CD14-positive monocyte (primary cell): ENCODE measurements at regions not wholly inside any gene's neighbourhood (a gene's known extent, or its start where the extent isn't known, plus 50 kb on each side); places are given as distances from the start of the nearest gene placed in this dataset.

Experiments
- DNase-seq, 3 donors: peaks; one replicate each; pipeline ENCODE4 v3.0.0-alpha.2; 2011 to 2022
- H2AFZ ChIP-seq: 2 replicates; pipeline ENCODE4 v1.6.0; 2012; ENCODE audit warnings: mild to moderate bottlenecking, low read depth, low read length, inconsistent platforms; ENCODE audit not compliant: insufficient read depth, poor library complexity, severe bottlenecking
- H3K27ac ChIP-seq, 2 donors: 1 replicate in 1 of 2; 2 replicates in 1 of 2; pipeline ENCODE4 v1.5.1; 2012 to 2013; ENCODE audit warnings: low read length in 2 of 2, control low read depth in 1 of 2, inconsistent platforms in 1 of 2, low read depth in 1 of 2, mild to moderate bottlenecking in 1 of 2
- H3K27me3 ChIP-seq, 2 donors: one replicate each; pipeline versions ENCODE4 v1.6.0 to v1.6.1; 2011 to 2013; ENCODE audit warnings: low read length in 2 of 2; ENCODE audit not compliant: control insufficient read depth in 2 of 2, insufficient read depth in 2 of 2
- H3K36me3 ChIP-seq, 2 donors: replicated peaks in 1 of 2; 1 replicate in 1 of 2; 2 replicates in 1 of 2; pipeline versions ENCODE4 v1.5.1 to v1.6.1; 2012 to 2013; ENCODE audit warnings: low read length in 2 of 2, control low read depth in 1 of 2, inconsistent platforms in 1 of 2, mild to moderate bottlenecking in 1 of 2; ENCODE audit not compliant: insufficient read depth in 2 of 2, control insufficient read depth in 1 of 2
- H3K4me1 ChIP-seq, 2 donors: 1 replicate in 1 of 2; 2 replicates in 1 of 2; pipeline versions ENCODE4 v1.5.1 to v1.6.1; 2012 to 2013; ENCODE audit warnings: low read length in 2 of 2, control low read depth in 1 of 2, inconsistent platforms in 1 of 2, mild to moderate bottlenecking in 1 of 2, moderate library complexity in 1 of 2; ENCODE audit not compliant: insufficient read depth in 2 of 2, control insufficient read depth in 1 of 2
- H3K4me2 ChIP-seq: replicated peaks from 2 replicates; pipeline ENCODE3; 2012; ENCODE audit warnings: low read length, moderate library complexity, mild to moderate bottlenecking; ENCODE audit not compliant: poor library complexity, severe bottlenecking; ENCODE audit errors: extremely low read depth
- H3K4me3 ChIP-seq, 3 experiments: fragments of 200-600 bp in 1 of 3; sonication (generic) in 1 of 3; replicated peaks in 1 of 3; 1 replicate in 2 of 3; 2 replicates in 1 of 3; pipeline ENCODE4 v1.5.1; 2011 to 2013; ENCODE audit warnings: low read length in 3 of 3, mild to moderate bottlenecking in 3 of 3, control low read depth in 2 of 3, low read depth in 2 of 3, inconsistent platforms in 1 of 3, moderate library complexity in 1 of 3
- H3K79me2 ChIP-seq: 2 replicates; pipeline ENCODE4 v1.6.0; 2012; ENCODE audit warnings: mild to moderate bottlenecking, control low read depth, inconsistent platforms, low read length, moderate library complexity; ENCODE audit not compliant: insufficient read depth
- H3K9ac ChIP-seq: 2 replicates; pipeline ENCODE4 v1.6.0; 2017; ENCODE audit warnings: low read length, mild to moderate bottlenecking; ENCODE audit not compliant: insufficient read depth, poor library complexity, severe bottlenecking
- H3K9me3 ChIP-seq, 2 donors: replicated peaks in 1 of 2; 1 replicate in 1 of 2; 2 replicates in 1 of 2; pipeline versions ENCODE4 v1.5.1 to v1.6.1; 2012 to 2013; ENCODE audit warnings: low read length in 2 of 2, control low read depth in 1 of 2; ENCODE audit not compliant: control insufficient read depth in 1 of 2, insufficient read depth in 1 of 2
- H4K20me1 ChIP-seq: 2 replicates; pipeline ENCODE4 v1.6.0; 2012; ENCODE audit warnings: mild to moderate bottlenecking, low read length, control low read depth, moderate library complexity; ENCODE audit not compliant: insufficient read depth
- H3K27ac Mint-ChIP-seq, 7 donors: one replicate each; pipeline ENCODE4 v1.8.0; 2020; ENCODE audit warnings: mild to moderate bottlenecking in 7 of 7, mixed read lengths in 7 of 7, moderate library complexity in 6 of 7, inconsistent platforms in 2 of 7
- H3K27me3 Mint-ChIP-seq, 3 donors: one replicate each; pipeline ENCODE4 v1.8.0; 2021 to 2022; ENCODE audit warnings: low read depth in 3 of 3, mild to moderate bottlenecking in 3 of 3, mixed read lengths in 3 of 3, moderate library complexity in 3 of 3, inconsistent platforms in 1 of 3
- H3K36me3 Mint-ChIP-seq, 2 donors: one replicate each; pipeline ENCODE4 v1.8.0; 2020; ENCODE audit warnings: mixed read lengths in 2 of 2, inconsistent platforms in 1 of 2, mild to moderate bottlenecking in 1 of 2
- H3K4me1 Mint-ChIP-seq: one replicate; pipeline ENCODE4 v1.8.0; 2020; ENCODE audit warnings: mild to moderate bottlenecking, mixed read lengths
- H3K4me3 Mint-ChIP-seq, 2 donors: one replicate each; pipeline ENCODE4 v1.8.0; 2020; ENCODE audit warnings: mild to moderate bottlenecking in 2 of 2, mixed read lengths in 2 of 2, moderate library complexity in 1 of 2
- H3K9me3 Mint-ChIP-seq, 7 donors: one replicate each; pipeline ENCODE4 v1.8.0; 2020 to 2022; ENCODE audit warnings: mixed read lengths in 7 of 7, mild to moderate bottlenecking in 6 of 7, moderate library complexity in 6 of 7, inconsistent platforms in 2 of 7
- CTCF ChIP-seq: fragments of 200-600 bp; IDR thresholded peaks from one replicate; pipeline ENCODE4 v1.8.0; 2022; ENCODE audit warnings: antibody characterized with exemption, mild to moderate bottlenecking
- WGBS: methylation state at CpG from one replicate; pipeline ENCODE4 v1.1.5; 2013; ENCODE audit warnings: missing lambda C conversion rate; ENCODE audit not compliant: insufficient coverage; 5-methylcytosine and 5-hydroxymethylcytosine counted together
- intact Hi-C, 2 donors: fragments of 100-400 bp; cut with micrococcal nuclease; formaldehyde crosslinking; loops; one replicate each; pipeline versions ENCODE4 v1.15.0 to v1.15.1; 2023

GRCh38 chr21:39124681-39125251, 58.5 kb downstream of the PSMG1 start:
- no peaks in the 10 kb centered on the region for H3K27me3 ChIP-seq
- no peak for TF ChIP-seq CTCF
- H3K9me3 ChIP-seq, result no peaks in the 10 kb centered on the region
- no peaks in the 10 kb centered on the region for H3K36me3 ChIP-seq
- H3K27me3 Mint-ChIP-seq, result peaks cover 0 to 1% (median 0%) of the 10 kb centered on the region in 3 donors
- H3K4me1 Mint-ChIP-seq, result peaks cover 11% of the 10 kb centered on the region
- no peaks in the 10 kb centered on the region for H3K36me3 Mint-ChIP-seq
- intact Hi-C loops, result loop anchor here in 1 of 2 donors (5.0 kb wide), 1 partner anchor 42 kb away; no protein-coding TSS in a partner anchor
- no peak overlapping the region for H2AFZ ChIP-seq
- no peak overlapping the region for H3K4me3 Mint-ChIP-seq
- no peaks in the 10 kb centered on the region for H3K79me2 ChIP-seq
- no peak overlapping the region for H3K27ac ChIP-seq
- no peak overlapping the region for H3K4me2 ChIP-seq
- WGBS, result no CpG with 5 or more reads among the region's 7 CpGs
- peaks cover 0 to 3% of the 10 kb centered on the region in 2 donors for H3K4me1 ChIP-seq
- no peaks in the 10 kb centered on the region for H4K20me1 ChIP-seq
- H3K27ac Mint-ChIP-seq, result no peak overlapping the region
- H3K4me3 ChIP-seq, result no peak overlapping the region
- H3K9ac ChIP-seq, result no peak overlapping the region
- no peak for DNase-seq
- peaks cover 0 to 5% (median 2%) of the 10 kb centered on the region in 7 donors for H3K9me3 Mint-ChIP-seq

GRCh38 chr21:39123375-39123774, 59.9 kb downstream of the PSMG1 start:
- peaks cover 14% of the 10 kb centered on the region for H3K4me1 Mint-ChIP-seq
- no peak for DNase-seq
- no peaks in the 10 kb centered on the region for H3K27me3 ChIP-seq
- peaks cover 0 to 3% (median 0%) of the 10 kb centered on the region in 3 donors for H3K27me3 Mint-ChIP-seq
- peaks cover 0 to 3% of the 10 kb centered on the region in 2 donors for H3K4me1 ChIP-seq
- H3K4me2 ChIP-seq, result no peak overlapping the region
- H3K9me3 Mint-ChIP-seq, result peaks cover 0 to 5% (median 2%) of the 10 kb centered on the region in 7 donors
- no peak overlapping the region for H3K4me3 ChIP-seq
- H2AFZ ChIP-seq, result no peak overlapping the region
- H3K9ac ChIP-seq, result no peak overlapping the region
- no peak overlapping the region for H3K27ac ChIP-seq
- no peaks in the 10 kb centered on the region for H3K79me2 ChIP-seq
- H3K27ac Mint-ChIP-seq, result no peak overlapping the region
- H3K4me3 Mint-ChIP-seq, result no peak overlapping the region
- H4K20me1 ChIP-seq, result no peaks in the 10 kb centered on the region
- no peaks in the 10 kb centered on the region for H3K9me3 ChIP-seq
- H3K36me3 ChIP-seq, result no peaks in the 10 kb centered on the region
- intact Hi-C loops, result loop anchor here in 1 of 2 donors (5.0 kb wide), 1 partner anchor 41 kb away; no protein-coding TSS in a partner anchor
- H3K36me3 Mint-ChIP-seq, result no peaks in the 10 kb centered on the region
- no peak for TF ChIP-seq CTCF
